HCT116 (cell line): ENCODE measurements at regions not wholly inside any gene's neighbourhood (a gene's known extent, or its start where the extent isn't known, plus 50 kb on each side); places are given as distances from the start of the nearest gene placed in this dataset.

Experiments used
- ATF3 ChIP-seq: IDR thresholded peaks from 2 replicates; pipeline ENCODE4 v1.6.1; 2012
- CTCF ChIP-seq, 3 experiments: fragments of 200-600 bp in 1 of 3; sonication (generic) in 1 of 3; IDR thresholded peaks in 2 of 3; conservative IDR thresholded peaks in 1 of 3; 2 replicates each; pipeline ENCODE4 v1.5.1; 2012 to 2017; ENCODE audit warnings: low read depth in 2 of 3, low read length in 2 of 3, antibody characterized with exemption in 1 of 3, borderline replicate concordance in 1 of 3, control low read depth in 1 of 3, mild to moderate bottlenecking in 1 of 3, mixed read lengths in 1 of 3, mixed run types in 1 of 3, moderate library complexity in 1 of 3; ENCODE audit not compliant: insufficient read depth in 1 of 3
- EGR1 ChIP-seq: IDR thresholded peaks from 2 replicates; pipeline ENCODE4 v1.6.1; 2012; ENCODE audit warnings: low read depth
- EZH2phosphoT487 ChIP-seq: fragments of 200-600 bp; IDR thresholded peaks from 2 replicates; pipeline ENCODE4 v1.6.1; 2018; ENCODE audit warnings: antibody characterized with exemption, borderline replicate concordance
- POLR2A ChIP-seq: IDR thresholded peaks from 2 replicates; pipeline ENCODE4 v1.7.0; 2011; ENCODE audit warnings: borderline replicate concordance; ENCODE audit not compliant: insufficient read depth, insufficient read length; ENCODE audit errors: extremely low read depth
- POLR2AphosphoS5 ChIP-seq: IDR thresholded peaks from 2 replicates; pipeline ENCODE4 v1.6.1; 2011; ENCODE audit warnings: mild to moderate bottlenecking, low read depth, low read length, moderate library complexity
- SP1 ChIP-seq: IDR thresholded peaks from 2 replicates; pipeline ENCODE4 v1.6.1; 2012; ENCODE audit warnings: low read depth
- YY1 ChIP-seq: IDR thresholded peaks from 2 replicates; pipeline ENCODE4 v1.6.1; 2011; ENCODE audit warnings: low read length, low read depth, moderate library complexity, mild to moderate bottlenecking; ENCODE audit not compliant: insufficient replicate concordance; ENCODE audit errors: extremely low read depth

GRCh38 chr4:26069218-26069617, 155.2 kb downstream of the SMIM20 start:
- TF ChIP-seq EZH2phosphoT487 (no peak), SP1 (no peak), POLR2AphosphoS5 (no peak), CTCF (IDR thresholded peaks at IDR 0.05 in 2 of 3, conservative IDR thresholded peaks at IDR 0.05 in 1 of 3; ENCODE audit: borderline replicate concordance in 1 of 3, insufficient read depth in 1 of 3, low read depth in 2 of 3, low read length in 2 of 3) (peak; percentile 42 to 71 (median 65); a peak in 5 of 6 replicates), POLR2A (no peak), EGR1 (no peak), ATF3 (no peak), YY1 (no peak)
